GM12874 (cell line): ENCODE measurements at regions not wholly inside any gene's neighbourhood (a gene's known extent, or its start where the extent isn't known, plus 50 kb on each side); places are given as distances from the start of the nearest gene placed in this dataset.

Experiments used
- CTCF ChIP-seq: IDR thresholded peaks from 2 replicates; pipeline ENCODE4 v1.5.1; 2011; ENCODE audit warnings: low read depth, mild to moderate bottlenecking, control low read depth, low read length, moderate library complexity; ENCODE audit not compliant: insufficient read depth

GRCh38 chr10:4522296-4523000 is 303.6 kb upstream of the AKR1E2 start:
- no peak for TF ChIP-seq CTCF

GRCh38 chr10:4519658-4520402 is 306.2 kb upstream of the AKR1E2 start:
- TF ChIP-seq CTCF = no peak

- no peak for TF ChIP-seq CTCF
Measured at GRCh38 chr10:4517746-4518145, 308.3 kb upstream of the AKR1E2 start.

- TF ChIP-seq CTCF = no peak
Measured at GRCh38 chr10:4515721-4516120, 310.3 kb upstream of the AKR1E2 start.

GRCh38 chr10:4514445-4515108 is 311.4 kb upstream of the AKR1E2 start:
- TF ChIP-seq CTCF = no peak

GRCh38 chr10:4512671-4513240 is 313.3 kb upstream of the AKR1E2 start:
- TF ChIP-seq CTCF = no peak

- TF ChIP-seq CTCF = no peak
Measured at GRCh38 chr10:4512196-4512595, 313.8 kb upstream of the AKR1E2 start.
